ENCODE measurements at regions not wholly inside any gene's neighbourhood (a gene's known extent, or its start where the extent isn't known, plus 50 kb on each side); places are given as distances from the start of the nearest gene placed in this dataset.

DNA sequence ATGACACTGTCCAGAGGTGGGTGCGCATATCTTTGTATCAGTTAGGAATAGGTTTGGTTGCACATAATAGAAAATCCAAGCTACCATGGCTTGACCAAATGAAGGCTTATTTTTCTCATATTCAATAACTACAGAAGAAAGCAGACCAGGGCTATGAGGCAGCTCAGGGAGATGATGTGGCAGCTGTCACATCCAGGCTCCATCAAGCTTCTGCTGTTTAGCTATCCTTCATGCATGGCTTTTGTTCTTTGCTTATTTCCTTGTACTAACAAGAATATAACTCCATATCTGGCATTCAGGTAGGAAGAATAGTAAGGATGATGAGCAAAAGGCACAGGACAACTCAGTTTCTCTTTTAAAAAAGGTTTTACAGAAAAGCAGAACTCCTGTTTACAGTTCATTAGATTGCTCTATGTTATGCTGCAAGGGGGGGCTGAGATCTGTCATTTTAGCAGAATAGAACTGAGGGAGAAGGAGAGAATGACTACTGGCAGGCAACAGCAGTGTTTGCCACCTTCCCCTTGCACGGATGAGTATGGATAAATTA is 336.1 kb downstream of the MLLT3 start:
- no peak for TF ChIP-seq CHD1 (IDR thresholded peaks at IDR 0.05; ENCODE audit: low read depth, low read length)
- TF ChIP-seq, protein P1, sequence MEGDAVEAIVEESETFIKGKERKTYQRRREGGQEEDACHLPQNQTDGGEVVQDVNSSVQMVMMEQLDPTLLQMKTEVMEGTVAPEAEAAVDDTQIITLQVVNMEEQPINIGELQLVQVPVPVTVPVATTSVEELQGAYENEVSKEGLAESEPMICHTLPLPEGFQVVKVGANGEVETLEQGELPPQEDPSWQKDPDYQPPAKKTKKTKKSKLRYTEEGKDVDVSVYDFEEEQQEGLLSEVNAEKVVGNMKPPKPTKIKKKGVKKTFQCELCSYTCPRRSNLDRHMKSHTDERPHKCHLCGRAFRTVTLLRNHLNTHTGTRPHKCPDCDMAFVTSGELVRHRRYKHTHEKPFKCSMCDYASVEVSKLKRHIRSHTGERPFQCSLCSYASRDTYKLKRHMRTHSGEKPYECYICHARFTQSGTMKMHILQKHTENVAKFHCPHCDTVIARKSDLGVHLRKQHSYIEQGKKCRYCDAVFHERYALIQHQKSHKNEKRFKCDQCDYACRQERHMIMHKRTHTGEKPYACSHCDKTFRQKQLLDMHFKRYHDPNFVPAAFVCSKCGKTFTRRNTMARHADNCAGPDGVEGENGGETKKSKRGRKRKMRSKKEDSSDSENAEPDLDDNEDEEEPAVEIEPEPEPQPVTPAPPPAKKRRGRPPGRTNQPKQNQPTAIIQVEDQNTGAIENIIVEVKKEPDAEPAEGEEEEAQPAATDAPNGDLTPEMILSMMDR (conservative IDR thresholded peaks at IDR 0.05; ENCODE audit: low read depth, low read length) = no peak
- TF ChIP-seq BHLHE40 (IDR thresholded peaks at IDR 0.05; ENCODE audit: low read depth, low read length) = no peak
